BJ (cell line): ENCODE measurements at regions not wholly inside any gene's neighbourhood (a gene's known extent, or its start where the extent isn't known, plus 50 kb on each side); places are given as distances from the start of the nearest gene placed in this dataset.
"Not testable (repeated sequence)": the region's sequence is repeated elsewhere in the genome, so short reads cannot be mapped to it uniquely, and the experiment has no call there.

Source experiments
- CTCF ChIA-PET: fragments of 350-600 bp; formaldehyde crosslinking; extraction: SDS; loops from one replicate; lab custom pipeline; 2021; ENCODE audit warnings: antibody characterized with exemption, inconsistent platforms; lab: Yijun Ruan, JAX
- POLR2A ChIA-PET: fragments of 300-600 bp; sonication (Branson Sonifier 250); formaldehyde crosslinking; extraction: SDS; loops from one replicate; lab custom pipeline; 2021; ENCODE audit warnings: antibody characterized with exemption; lab: Charles Lee
- DNase-seq: peaks from one replicate; pipeline ENCODE4 v3.0.0-alpha.2; 2011; ENCODE audit warnings: low read depth
- H3K27me3 ChIP-seq: 2 replicates; pipeline ENCODE4 v1.6.0; 2011; ENCODE audit warnings: low read length; ENCODE audit not compliant: control insufficient read depth, insufficient read depth
- H3K36me3 ChIP-seq: 2 replicates; pipeline ENCODE4 v1.5.1; 2011; ENCODE audit warnings: low read length; ENCODE audit not compliant: control insufficient read depth, insufficient read depth
- H3K4me3 ChIP-seq: 2 replicates; pipeline ENCODE4 v1.5.1; 2011; ENCODE audit warnings: low read depth, mild to moderate bottlenecking, control low read depth, low read length
- CTCF ChIP-seq: IDR thresholded peaks from 2 replicates; pipeline ENCODE4 v1.5.1; 2011; ENCODE audit warnings: low read depth, mild to moderate bottlenecking, control low read depth, inconsistent platforms, low read length, moderate library complexity; ENCODE audit not compliant: insufficient read depth

GRCh38 chr1:101178341-101178687 is 58.5 kb upstream of the S1PR1 start:
- Histone ChIP-seq H3K27me3 (no peaks in the 10 kb centered on the region), H3K36me3 (no peaks in the 10 kb centered on the region), H3K4me3 (no peak overlapping the region)
- no peak for DNase-seq
- ChIA-PET POLR2A (no interaction called here), CTCF (no interaction called here)
- TF ChIP-seq CTCF, result no peak

DNA sequence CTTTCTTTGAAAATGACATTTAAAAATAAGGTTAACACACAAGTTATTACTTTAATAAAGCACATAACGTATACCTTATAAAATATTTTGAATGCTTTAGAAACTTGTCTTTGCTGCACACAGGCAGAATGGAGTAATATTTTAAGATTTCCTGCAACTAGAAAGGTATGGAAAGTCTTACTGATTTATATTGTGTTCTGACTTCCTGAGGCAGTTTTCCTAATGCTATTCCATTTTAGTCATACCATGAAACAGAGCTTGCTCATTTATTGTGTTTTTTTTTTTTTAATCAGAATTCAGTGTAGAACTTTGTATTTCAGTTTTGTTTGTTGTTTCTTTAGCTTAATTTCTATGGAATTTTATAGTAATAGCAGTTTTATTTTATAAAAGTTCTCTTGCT is 60.9 kb upstream of the S1PR1 start:
- no peaks in the 10 kb centered on the region for H3K27me3 ChIP-seq
- TF ChIP-seq CTCF, result no peak
- no peak overlapping the region for H3K4me3 ChIP-seq
- no peaks in the 10 kb centered on the region for H3K36me3 ChIP-seq
- ChIA-PET POLR2A (interaction anchor here (0.6 to 0.7 kb wide), 2 partner anchors 60 to 62 kb away, joined by 3 read pairs; no protein-coding TSS in a partner anchor), CTCF (no interaction called here)
- DNase-seq, result no peak

- Histone ChIP-seq H3K4me3 (no peak overlapping the region), H3K27me3 (no peaks in the 10 kb centered on the region), H3K36me3 (no peaks in the 10 kb centered on the region)
- DNase-seq, result no peak
- CTCF ChIA-PET, result interaction anchor here (0.9 to 1.0 kb wide), 2 partner anchors 13 to 63 kb away, joined by 3 to 4 read pairs; no protein-coding TSS in a partner anchor
- POLR2A ChIA-PET, result interaction anchor here (0.7 kb wide), 1 partner anchor 63 kb away, joined by 3 read pairs; no protein-coding TSS in a partner anchor
- TF ChIP-seq CTCF, result no peak
These were observed 61.4 kb upstream of the S1PR1 start for GRCh38 chr1:101175466-101175865.

DNA sequence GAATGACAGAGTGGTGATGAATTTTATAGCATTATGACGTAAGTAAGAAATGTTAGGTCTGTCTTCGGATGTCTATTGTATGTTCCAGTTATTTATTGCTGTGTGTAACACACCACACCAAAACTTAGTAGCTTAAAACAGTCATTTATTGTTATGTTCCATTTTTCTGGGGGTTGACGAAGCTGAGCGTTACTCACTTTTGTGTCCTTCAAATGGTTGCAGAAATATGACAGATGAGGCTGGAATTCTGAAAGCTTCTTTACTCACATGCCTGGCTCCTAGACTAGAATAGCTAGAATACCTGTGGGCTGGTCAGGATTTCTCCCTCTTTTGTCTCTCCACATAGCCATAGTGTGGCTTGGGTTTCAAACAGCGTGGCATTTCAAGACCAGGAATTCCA is 62.1 kb upstream of the S1PR1 start:
- Histone ChIP-seq H3K27me3 (no peaks in the 10 kb centered on the region), H3K36me3 (no peaks in the 10 kb centered on the region), H3K4me3 (no peak overlapping the region)
- CTCF ChIA-PET, result interaction anchor here (0.9 to 1.0 kb wide), 2 partner anchors 14 to 64 kb away, joined by 3 to 4 read pairs; no protein-coding TSS in a partner anchor
- POLR2A ChIA-PET, result no interaction called here
- no peak for TF ChIP-seq CTCF
- peak; percentile 74 for DNase-seq

DNA sequence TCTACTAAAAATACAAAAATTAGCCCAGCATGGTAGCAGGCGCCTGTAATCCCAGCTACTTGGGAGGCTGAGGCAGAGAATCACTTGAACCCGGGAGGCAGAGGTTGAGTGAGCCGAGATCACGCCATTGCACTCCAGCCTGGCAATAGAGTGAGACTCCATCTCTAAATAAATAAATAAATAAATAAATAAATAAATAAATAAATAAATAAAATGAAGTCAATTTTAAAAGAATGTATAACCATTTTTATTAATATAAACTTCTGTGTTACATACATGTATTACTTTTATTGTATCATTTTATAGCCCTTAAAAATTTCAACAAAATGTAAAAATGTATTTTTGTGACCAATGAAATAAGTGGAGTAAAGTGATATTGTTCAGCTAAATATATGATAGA is 62.5 kb upstream of the S1PR1 start:
- DNase-seq, H3K4me3 ChIP-seq, H3K36me3 ChIP-seq, POLR2A ChIA-PET, H3K27me3 ChIP-seq: not testable (repeated sequence)
- CTCF ChIA-PET, result interaction anchor here (0.8 kb wide), 1 partner anchor 18 kb away, joined by 3 read pairs; no protein-coding TSS in a partner anchor

DNA sequence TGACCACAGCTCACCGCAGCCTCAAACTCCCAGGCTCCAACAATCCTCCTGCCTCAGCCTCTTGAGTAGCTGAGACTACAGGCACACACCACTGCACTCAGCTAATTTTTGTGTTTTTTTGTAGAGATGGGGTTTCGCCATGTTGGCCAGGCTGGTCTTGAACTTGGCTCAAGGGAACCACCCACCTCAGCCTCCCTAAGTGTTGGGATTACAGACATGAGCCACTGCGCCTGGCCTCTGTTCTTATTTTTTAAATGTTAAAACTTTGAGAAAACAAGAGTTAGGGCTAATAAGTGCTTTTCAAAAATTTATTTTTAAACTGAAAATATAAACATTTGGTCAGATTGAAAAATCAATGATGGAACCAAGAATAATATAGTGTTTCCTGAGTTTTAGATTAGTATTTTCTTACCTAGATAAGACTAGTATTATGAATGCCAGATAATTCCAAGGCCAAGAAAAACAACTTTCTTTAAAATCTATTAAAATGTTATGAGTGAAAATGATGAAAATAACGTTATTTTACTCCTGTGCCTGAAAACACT is 66.2 kb upstream of the S1PR1 start:
- no peaks in the 10 kb centered on the region for H3K36me3 ChIP-seq
- TF ChIP-seq CTCF, result no peak
- CTCF ChIA-PET, result interaction anchor here (0.7 kb wide), 1 partner anchor 126 kb away, joined by 4 read pairs; no protein-coding TSS in a partner anchor
- DNase-seq, result no peak
- POLR2A ChIA-PET, result no interaction called here
- no peaks in the 10 kb centered on the region for H3K27me3 ChIP-seq
- no peak overlapping the region for H3K4me3 ChIP-seq
